HL-60 (cell line): ENCODE measurements at regions not wholly inside any gene's neighbourhood (a gene's known extent, or its start where the extent isn't known, plus 50 kb on each side); places are given as distances from the start of the nearest gene placed in this dataset.

Source experiments
- CTCF ChIP-seq: IDR thresholded peaks from one replicate; pipeline ENCODE4 v1.5.1; 2011; ENCODE audit warnings: low read length, control low read depth, inconsistent platforms; ENCODE audit not compliant: insufficient read depth
- POLR2AphosphoS5 ChIP-seq: IDR thresholded peaks from 2 replicates; pipeline ENCODE4 v1.6.1; 2012; ENCODE audit warnings: low read depth
- REST ChIP-seq: IDR thresholded peaks from 2 replicates; pipeline ENCODE4 v1.6.1; 2012; ENCODE audit warnings: low read depth; ENCODE audit not compliant: insufficient replicate concordance
- SPI1 ChIP-seq: IDR thresholded peaks from 2 replicates; pipeline ENCODE4 v1.6.1; 2012; ENCODE audit warnings: low read depth, mild to moderate bottlenecking, borderline replicate concordance

GRCh38 chr9:19879062-19879461, 90.2 kb upstream of the SLC24A2 start:
- TF ChIP-seq REST (no peak), CTCF (no peak), POLR2AphosphoS5 (no peak), SPI1 (no peak)
